Right renal pelvis (tissue), 4 donors: ENCODE measurements at regions not wholly inside any gene's neighbourhood (a gene's known extent, or its start where the extent isn't known, plus 50 kb on each side); places are given as distances from the start of the nearest gene placed in this dataset.
"Not testable (repeated sequence)": the region's sequence is repeated elsewhere in the genome, so short reads cannot be mapped to it uniquely, and the experiment has no call there.

Experiments
- DNase-seq, 4 donors: peaks; one replicate each; pipeline ENCODE4 v3.0.0-alpha.2; 2013; ENCODE audit warnings: low read depth in 4 of 4, low spot score in 3 of 4, missing footprints in 1 of 4

DNA sequence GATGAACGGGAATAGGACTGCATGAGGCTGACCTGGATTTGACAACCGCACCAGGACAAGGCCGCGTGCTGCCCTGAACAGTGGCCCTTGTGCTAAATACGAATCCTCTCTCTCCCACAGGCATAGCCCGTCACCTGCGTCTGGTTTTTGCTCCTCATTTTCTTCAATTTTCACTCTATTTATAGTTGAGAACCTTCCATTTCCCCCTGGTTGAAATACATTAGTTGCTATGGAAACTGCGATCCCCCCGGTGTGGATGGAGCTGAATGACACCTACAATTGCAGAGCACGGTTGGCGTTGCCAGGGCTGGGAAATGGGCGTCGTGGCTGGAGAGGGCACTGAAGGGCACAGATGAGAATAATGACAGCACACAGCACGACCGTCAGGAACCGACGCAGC is 158.6 kb upstream of the PITRM1 start:
- DNase-seq, result no peak

DNA sequence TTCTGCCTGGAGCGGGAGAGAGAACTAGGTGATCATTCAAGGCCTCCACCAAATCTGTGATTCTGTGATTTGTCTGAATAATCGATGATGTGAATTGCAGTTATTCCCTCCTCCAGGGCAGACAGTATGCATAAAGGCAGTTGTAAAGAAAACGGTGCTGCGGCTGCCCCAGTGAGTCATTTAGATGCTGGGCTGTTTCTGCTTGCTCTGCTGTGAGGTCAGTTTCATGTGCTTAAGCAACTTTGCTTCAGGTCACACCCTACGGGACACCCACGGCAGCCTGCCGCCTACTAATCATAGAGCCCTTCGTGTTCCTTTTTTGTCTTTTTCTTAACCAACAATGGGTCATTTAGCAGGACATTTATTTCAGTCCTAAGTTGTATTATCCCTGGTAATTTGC is 158.1 kb upstream of the PITRM1 start:
- DNase-seq, result no peak

DNA sequence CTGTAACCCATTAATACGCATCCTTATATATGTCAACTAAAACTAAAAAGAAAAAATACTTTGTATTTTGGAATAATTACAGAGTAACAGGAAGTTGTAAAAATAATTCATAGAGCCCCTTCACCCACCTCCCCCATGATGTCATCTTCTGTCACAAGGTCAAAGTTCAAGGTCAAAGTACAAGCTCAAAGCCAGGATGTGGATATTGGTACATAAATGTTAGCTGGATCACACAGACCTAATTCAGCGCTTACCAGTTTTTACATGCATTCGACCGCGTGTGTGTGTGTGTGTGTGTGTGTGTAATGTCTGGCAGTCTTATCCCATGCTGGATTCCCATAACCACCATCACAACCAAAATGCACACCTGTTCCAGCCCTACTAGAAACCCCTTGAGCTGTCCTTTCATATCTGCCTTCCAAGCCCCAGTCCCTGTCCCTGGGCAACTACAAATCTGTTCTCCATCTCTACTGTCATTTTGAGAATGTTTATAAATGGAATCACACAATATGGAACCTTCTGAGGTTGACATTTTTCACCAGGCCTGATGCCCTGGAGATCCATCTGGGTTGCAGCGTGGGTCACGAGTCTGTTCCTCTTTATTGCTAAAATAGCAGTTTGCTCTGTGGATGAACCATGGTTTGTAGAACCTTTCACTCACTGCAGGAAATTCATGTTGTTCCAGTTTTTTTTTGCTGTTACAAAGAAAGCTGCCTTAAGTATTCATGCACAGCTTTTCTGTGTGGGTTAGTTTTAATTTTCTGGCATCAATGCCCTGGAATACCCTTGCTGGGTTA is 153.6 kb upstream of the PITRM1 start:
- DNase-seq, result no peak

DNA sequence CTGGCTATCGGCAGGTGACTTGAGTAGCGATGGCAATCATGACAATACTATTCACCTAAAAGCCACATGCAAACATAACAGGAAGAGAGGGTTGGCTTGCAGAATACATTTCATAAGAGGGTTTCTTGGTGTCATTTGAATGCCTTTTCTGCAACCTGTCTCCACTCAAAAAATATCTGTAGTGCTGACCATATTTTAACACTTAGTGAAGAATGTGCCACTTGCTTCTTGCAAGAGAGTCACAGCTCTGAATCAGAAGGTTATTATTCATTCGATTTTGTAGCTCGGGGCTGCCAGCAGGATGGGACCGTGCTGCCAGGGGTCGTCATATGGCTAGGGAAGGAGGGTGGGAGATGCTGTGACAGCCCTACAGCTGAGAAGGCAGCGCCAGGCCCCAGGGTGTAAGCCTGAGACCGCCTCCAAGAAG is 152.0 kb upstream of the PITRM1 start:
- no peak for DNase-seq

DNA sequence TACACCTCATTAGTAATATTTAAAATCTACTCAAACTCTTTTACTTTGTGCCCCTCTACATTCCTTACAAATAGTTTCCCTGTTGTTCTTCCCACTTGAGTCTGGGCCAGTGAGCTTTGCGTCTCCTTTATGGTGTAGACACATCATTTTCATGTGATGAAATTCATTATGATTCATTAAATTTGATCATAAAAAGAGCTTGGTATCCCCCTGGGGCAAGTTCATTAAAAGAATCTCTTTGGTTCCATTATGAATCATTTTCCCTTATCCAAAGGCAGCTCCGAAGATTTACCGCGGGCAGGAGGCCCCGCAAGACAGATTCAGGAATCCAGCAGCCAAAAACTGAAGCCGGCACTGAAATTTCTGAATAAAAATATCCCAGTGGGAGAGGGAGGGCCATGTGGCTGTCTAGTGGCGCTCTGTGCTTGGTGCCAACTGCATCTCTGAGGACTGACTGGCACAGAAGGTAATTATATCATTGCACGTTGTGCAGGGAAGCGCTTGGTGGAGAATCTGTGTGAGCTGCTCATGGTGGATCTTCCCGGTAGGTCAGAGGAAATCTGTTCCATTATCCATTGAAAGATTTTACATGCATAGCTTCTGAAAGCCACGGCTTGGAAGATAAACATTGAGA is 151.4 kb upstream of the PITRM1 start:
- DNase-seq, result no peak

DNA sequence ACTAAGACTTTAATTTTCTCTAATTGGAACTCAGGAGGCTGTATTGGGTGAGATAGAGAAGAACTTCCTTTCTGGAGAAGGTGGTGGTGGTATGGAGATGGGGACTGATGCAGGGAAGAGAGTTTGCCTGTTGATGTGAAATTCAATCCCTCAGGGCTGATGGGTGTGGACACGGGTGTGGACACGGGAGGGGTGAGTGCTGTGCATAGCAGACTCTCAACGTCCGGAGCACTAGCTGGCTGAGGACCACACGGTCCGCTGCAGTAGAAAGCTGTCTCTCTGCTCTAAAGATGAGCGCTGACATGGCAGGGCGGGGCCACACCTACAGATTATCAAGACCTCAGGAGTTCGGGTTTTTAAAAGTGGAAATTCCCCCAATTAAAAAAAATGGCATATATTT is 148.5 kb upstream of the PITRM1 start:
- no peak for DNase-seq

DNA sequence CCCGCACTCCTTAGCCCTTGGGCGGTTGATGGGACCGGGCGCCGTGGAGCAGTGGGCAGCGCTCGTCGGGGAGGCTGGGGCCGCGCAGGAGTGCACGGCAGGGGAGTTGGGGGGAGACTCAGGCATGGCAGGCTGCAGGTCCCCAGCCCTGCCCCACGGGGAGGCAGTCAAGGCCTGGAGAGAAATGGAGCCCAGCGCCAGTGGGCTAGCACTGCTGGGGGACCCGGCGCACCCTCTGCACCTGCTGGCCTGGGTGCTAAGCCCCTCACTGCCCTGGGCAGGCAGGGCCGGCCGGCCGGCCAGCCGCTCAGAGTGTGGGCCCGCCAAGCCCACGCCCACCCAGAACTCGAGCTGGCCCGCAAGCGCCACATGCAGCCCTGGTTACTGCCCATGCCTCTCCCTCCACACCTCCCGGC is 147.2 kb upstream of the PITRM1 start:
- DNase-seq, result no peak

DNA sequence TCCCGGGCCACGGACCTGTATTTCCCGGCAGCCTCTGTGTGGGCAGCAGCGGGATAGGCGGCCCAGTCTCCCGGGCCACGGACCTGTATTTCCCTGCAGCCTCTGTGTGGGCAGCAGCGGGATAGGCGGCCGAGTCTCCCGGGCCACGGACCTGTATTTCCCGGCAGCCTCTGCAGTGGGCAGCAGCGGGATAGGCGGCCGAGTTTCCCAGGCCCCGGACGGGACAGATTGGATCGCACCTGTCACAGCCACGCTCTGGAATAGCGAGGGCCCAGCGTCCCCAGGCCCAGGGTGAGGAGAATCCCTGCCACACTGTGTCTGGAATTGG is 145.9 kb upstream of the PITRM1 start:
- DNase-seq, result not testable (repeated sequence)

DNA sequence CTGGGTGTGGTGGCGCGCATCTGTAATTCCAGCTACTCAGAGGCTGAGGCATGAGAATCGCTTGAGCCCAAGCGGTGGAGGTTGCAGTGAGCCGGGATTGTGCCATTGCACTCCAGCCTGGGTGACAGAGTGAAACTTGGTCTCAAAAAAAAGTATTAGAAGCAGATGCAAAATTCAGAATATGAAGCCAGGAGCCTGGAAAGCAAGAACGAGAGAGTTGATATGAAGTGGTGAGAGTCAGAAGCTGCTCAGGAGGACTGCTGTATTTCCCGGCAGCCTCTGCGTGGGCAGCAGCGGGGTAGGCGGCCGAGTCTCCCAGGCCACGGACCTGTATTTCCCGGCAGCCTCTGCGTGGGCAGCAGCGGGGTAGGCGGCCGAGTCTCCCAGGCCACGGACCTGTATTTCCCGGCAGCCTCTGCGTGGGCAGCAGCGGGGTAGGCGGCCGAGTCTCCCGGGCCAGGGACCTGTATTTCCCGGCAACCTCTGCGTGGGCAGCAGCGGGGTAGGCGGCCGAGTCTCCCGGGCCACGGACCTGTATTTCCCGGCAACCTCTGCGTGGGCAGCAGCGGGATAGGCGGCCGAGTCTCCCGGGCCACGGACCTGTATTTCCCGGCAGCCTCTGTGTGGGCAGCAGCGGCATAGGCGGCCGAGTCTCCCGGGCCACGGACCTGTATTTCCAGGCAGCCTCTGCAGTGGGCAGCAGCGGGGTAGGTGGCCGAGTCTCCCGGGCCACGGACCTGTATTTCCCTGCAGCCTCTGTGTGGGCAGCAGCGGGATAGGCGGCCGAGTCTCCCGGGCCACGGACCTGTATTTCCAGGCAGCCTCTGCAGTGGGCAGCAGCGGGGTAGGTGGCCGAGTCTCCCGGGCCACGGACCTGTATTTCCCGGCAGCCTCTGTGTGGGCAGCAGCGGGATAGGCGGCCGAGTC is 145.2 kb upstream of the PITRM1 start:
- not testable (repeated sequence) for DNase-seq

DNA sequence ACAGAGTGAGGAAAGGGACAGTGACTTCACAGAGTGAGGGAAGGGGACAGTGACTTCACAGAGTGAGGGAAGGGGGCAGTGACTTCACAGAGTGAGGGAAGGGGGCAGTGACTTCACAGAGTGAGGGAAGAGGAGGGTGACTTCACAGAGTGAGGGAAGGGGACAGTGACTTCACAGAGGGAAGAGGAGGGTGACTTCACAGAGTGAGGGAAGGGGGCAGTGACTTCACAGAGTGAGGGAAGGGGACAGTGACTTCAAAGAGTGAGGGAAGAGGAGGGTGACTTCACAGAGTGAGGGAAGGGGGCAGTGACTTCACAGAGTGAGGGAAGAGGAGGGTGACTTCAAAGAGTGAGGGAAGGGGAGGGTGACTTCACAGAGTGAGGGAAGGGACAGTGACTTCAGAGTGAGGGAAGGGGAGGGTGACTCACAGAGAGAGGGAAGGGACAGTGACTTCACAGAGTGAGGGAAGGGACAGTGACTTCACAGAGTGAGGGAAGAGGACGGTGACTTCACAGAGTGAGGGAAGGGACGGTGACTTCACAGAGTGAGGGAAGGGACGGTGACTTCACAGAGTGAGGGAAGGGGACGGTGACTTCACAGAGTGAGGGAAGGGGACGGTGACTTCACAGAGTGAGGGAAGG is 142.0 kb upstream of the PITRM1 start:
- not testable (repeated sequence) for DNase-seq

DNA sequence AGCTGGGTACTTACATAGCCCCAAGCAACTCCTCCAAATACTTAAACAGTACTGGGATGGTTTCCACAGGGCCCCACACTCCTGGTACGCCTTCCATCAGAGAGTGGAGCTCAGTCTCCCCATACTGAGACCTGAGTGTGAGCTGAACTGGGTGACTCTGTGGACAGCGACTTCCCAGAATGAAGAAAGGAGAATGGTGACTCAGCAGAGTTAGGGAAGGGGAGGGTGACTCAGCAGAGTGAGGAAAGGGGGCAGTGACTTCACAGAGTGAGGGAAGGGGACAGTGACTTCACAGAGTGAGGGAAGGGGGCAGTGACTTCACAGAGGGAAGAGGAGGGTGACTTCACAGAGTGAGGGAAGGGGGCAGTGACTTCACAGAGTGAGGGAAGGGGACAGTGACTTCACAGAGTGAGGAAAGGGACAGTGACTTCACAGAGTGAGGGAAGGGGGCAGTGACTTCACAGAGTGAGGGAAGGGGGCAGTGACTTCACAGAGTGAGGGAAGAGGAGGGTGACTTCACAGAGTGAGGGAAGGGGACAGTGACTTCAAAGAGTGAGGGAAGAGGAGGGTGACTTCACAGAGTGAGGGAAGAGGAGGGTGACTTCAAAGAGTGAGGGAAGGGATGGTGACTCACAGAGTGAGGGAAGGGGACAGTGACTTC is 141.3 kb upstream of the PITRM1 start:
- DNase-seq, result peak in 1 of 4 donors; percentile 33

DNA sequence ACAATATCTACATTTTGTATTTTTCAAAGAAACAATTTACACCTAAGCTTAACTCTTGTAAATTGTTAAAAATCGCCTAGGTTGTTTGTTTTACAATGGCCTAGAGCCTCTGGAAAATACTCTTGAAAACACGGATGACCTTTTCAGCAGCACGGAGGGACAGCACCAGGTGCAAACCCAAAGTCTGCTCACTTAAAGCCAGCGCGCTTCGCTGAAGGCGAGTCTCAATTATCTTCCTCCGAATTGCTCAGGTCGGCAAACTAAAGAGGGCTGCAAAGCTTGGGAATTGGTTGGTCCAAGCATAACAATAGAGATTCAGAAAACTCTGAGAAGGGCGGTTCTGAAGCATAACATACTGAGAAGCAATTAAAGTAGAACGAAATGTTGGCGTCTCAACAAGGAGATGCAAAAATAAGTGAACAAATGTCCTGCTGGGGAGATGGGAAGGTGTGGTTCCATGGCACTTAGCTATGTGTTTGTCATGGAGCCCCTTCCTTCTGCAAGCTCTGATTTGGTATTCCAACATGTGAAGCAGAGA is 139.9 kb upstream of the PITRM1 start:
- DNase-seq, result no peak

DNA sequence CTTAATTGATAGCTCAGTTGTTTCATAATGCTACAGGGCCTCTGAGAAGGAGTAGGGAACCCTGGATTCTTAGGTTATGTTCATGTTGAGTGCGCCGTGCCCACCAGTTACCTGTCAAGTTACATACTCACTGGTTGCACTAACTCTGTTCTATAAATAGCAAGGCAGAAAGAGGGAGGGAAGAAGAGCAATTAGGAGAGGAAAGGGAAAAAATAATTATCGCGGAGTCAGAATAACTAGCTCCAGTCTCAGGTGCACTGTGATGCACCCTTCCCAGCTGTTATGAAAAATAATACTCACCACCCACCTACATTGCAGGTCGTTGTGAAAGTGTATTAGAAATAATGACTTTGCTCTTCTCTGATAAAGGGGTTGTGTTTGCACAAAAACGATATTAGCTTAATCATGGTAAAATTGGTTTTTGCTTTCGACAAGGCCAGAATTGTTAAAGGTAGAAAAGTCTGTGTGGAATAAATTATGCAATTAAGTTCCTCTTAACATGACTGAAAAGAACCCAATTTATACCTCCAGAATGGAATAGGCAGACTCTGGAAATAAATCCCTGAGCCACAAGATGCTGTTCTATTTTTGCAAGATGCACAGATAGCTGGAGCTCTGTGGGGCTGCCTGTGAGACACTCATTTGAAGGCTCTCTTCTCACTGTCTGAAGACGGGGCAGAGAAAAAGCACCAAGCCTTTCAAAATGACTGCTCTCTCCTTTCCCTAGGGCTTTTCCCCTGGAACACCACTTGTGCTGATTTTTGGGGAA is 137.6 kb upstream of the PITRM1 start:
- no peak for DNase-seq

DNA sequence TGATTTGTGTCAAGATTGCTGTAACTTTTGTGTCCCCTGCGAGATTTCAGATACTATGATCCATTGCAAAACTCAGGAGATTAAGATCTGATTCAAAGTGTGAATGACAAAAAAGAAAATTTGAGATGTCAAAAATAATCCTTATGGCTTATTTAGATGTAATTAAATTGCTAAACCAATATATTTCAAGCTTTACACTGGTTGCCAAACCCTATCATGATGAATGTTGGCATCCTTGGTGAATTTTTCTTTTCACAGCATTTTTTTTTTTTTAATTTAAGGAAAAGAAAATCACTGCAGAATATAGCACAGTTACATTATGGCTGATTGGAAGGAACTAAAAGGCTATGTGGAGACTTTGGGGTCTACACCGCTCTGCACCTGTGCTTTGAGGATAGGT is 133.5 kb upstream of the PITRM1 start:
- DNase-seq, result no peak

DNA sequence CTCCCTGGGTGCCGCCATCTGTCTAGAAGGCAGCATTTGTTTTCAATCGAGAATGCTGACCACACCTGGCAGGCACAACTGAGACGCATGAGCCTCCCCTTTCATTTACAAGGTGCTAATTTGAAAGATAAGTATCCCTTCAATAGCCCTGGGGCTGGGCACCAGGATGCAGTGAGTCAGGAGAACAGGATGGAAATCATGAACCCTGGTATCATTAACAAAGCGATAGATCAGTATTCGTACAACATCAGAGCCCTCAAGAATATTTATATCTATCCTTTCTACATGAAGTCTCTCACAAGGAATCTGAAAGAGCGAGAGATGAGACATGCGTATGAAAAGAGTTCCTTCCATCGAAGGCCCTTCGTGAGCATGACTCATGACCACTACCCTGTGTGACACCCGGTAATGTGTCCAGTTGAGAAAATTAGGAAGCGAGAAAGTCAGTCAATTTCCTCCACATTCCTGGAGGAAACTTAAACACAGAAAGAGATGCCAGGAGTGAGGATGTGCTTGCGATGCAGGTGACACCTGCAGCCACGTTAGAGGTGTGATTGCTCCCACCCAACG is 123.1 kb upstream of the PITRM1 start:
- DNase-seq, result no peak

DNA sequence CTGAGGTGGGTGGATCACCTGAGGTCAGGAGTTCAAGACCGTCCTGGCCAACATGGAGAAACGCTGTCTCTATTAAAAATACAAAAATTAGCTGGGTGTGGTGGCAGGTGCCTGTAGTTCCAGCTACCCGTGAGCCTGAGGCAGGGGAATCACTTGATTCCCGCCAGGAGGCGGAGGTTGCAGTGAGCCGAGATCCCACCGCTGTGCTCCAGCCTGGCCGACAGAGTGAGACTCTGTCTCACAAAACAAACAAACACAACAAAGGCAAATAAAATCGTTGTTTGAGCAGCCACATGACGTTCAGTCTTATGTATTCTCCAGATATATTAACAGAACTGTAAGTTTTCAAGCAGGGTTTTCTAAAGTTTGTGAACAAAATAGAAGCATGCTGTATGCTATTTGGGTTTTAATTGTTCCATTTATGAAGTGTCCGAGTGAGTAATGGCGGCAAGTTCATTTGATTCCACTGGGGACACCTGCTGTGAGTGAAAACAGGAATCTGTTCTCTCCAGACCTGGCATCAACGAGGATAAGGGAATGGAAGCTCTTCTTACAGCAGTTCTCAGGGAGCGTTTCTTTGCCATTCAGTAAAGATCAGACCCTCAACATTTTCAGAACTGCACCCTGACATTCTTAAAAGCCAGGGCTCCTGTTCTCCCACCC is 122.5 kb upstream of the PITRM1 start:
- no peak for DNase-seq

DNA sequence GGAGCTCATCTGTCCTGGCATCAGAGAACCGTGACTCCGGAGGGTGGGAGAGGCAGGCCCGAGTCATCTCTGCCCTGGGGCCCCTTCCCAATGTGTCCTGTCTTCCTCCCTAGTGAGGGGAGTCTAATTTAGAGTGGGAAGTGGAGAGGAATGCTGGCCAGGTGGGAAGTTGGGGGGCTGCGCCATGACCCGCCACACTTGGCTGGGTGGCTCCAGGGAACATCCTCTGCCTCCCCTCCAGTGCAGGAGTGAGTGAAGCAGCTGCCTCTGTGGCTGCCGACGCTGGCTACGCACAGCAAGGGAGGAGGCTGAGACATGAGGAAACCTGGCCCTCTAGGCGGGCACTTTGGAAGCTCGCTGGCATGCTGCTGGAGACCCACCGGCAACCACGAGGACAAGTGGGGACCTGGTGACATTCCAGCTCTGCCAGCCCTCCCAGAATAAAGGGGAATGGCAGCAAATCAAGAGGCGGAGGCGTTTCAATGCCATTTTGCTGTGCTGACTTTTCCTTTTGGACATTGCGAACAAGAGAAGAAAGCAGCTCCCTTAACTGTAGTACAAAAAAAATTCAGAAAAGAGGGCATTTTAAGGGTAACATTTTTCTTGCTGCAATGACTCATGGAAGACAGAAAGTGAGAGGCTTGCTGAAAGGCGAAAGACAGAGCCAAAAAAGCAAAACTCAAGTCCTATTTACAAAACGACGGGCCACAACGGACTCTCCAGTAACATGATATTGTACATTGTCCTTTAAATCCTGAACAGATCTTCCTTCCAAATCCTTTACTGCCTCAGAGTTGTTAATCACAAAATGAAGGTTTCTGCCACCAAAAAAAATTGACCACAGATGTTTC is 121.2 kb upstream of the PITRM1 start:
- no peak for DNase-seq

DNA sequence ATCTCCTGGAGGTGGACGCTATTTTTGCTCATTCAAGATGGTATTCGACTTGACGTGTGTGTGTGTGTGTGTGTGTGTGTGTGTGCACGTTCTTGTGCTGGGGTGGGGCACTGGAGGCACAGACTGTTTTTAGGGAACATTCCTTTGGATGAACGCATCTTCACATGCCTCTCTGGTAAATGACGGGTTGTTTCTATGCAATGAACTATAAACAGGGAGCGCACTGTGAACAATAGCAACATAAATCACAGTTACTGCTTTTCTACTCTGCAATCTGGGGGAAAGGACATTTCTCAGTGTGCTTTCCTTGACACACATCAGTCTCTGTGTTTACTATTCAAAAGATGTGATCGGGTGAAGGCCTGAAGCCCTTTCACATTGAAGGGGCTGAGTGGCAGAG is 120.1 kb upstream of the PITRM1 start:
- no peak for DNase-seq
